Activated CD4-positive, alpha-beta memory T cell treated with anti-CD3 and anti-CD28 coated beads, Interleukin-2, amount 10 ng/mL, durations not matched to agents 7 days and 5 days (primary cell): ENCODE measurements at regions not wholly inside any gene's neighbourhood (a gene's known extent, or its start where the extent isn't known, plus 50 kb on each side); places are given as distances from the start of the nearest gene placed in this dataset.

Source experiments
- CTCF ChIA-PET: fragments of 350-600 bp; sonication (Branson Sonifier 250); formaldehyde crosslinking; loops from one replicate; lab custom pipeline; 2021; ENCODE audit warnings: antibody characterized with exemption, inconsistent platforms; lab: Charles Lee
- POLR2A ChIA-PET: fragments of 350-600 bp; sonication (Branson Sonifier 250); formaldehyde crosslinking; loops from one replicate; lab custom pipeline; 2021; ENCODE audit warnings: antibody characterized with exemption; lab: Charles Lee
- DNase-seq: peaks from one replicate; pipeline ENCODE4 v3.0.0-alpha.2; 2020
- H3K27ac Mint-ChIP-seq: one replicate; pipeline ENCODE4 v1.8.0; 2021; ENCODE audit warnings: mild to moderate bottlenecking, mixed read lengths
- H3K27me3 Mint-ChIP-seq: one replicate; pipeline ENCODE4 v1.8.0; 2021; ENCODE audit warnings: mixed read lengths
- H3K36me3 Mint-ChIP-seq: one replicate; pipeline ENCODE4 v1.8.0; 2021; ENCODE audit warnings: low read depth, mixed read lengths
- H3K4me1 Mint-ChIP-seq: one replicate; pipeline ENCODE4 v1.8.0; 2021; ENCODE audit warnings: mixed read lengths
- H3K4me3 Mint-ChIP-seq: one replicate; pipeline ENCODE4 v1.8.0; 2021; ENCODE audit warnings: mild to moderate bottlenecking, mixed read lengths
- H3K9me3 Mint-ChIP-seq: one replicate; pipeline ENCODE4 v1.8.0; 2021; ENCODE audit warnings: mixed read lengths

DNA sequence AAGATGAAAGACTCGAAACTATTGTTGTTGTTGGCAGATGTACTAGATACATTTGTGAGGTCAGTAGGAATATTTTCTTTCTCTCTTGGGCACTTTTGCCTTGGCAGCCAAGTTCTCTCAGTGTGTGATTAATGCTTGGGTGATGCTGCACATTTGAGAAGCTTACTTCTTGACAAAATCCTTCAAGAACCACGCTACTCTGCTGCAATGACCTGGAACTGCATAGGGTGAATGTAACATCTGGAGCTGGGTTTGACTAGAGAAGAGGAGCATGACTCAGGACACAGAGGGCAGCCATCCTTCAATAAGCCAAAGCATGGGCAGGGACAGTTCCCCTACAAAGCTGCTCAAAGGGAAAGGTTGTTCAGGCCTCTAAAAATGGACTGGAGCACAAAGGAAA, 75.5 kb upstream of the PUM3 start:
- no peaks in the 10 kb centered on the region for H3K27me3 Mint-ChIP-seq

DNA sequence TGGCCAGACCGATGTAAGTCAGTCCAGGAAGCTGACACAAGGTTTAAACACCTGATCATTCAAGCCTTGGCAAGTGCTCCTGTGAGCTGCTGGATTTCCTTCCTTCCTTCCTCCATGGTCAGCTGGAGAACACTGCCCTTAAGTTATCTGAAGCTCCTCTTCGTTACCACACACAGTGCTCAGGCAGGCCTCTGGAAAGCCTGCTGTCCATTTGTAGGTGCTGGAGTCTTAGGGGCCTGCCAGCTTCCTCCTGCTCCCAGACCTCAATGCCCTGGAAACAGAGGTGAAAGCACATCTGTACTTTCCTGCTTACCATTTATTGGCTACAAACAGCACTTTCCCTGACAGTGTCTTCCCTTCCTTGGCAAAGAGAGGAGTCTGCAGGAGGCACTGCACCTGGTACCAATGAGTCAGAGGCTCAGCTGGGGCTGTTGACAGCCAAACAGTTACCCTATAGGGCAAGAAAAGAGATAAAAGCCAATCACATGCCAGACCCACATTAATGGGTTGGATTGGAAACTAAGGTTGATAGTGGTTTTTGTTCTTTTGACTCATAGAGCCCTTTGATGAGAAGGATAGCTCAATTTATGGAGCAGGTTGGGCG, 72.6 kb upstream of the PUM3 start:
- Mint-ChIP-seq H3K4me1 (no peaks in the 10 kb centered on the region), H3K4me3 (no peak overlapping the region), H3K27ac (no peak overlapping the region), H3K27me3 (no peaks in the 10 kb centered on the region), H3K9me3 (no peaks in the 10 kb centered on the region), H3K36me3 (no peaks in the 10 kb centered on the region)
- CTCF ChIA-PET, result interaction anchor here (0.5 kb wide), 1 partner anchor 553 kb away, joined by 3 read pairs; no protein-coding TSS in a partner anchor
- no peak for DNase-seq
- POLR2A ChIA-PET, result no interaction called here

More for the DNA sequence above, 75.5 kb upstream of the PUM3 start:
- ChIA-PET CTCF (no interaction called here), POLR2A (no interaction called here)
- Mint-ChIP-seq H3K36me3 (no peaks in the 10 kb centered on the region), H3K4me1 (no peaks in the 10 kb centered on the region), H3K27ac (no peak overlapping the region), H3K9me3 (no peaks in the 10 kb centered on the region), H3K4me3 (no peak overlapping the region)
- DNase-seq, result no peak

DNA sequence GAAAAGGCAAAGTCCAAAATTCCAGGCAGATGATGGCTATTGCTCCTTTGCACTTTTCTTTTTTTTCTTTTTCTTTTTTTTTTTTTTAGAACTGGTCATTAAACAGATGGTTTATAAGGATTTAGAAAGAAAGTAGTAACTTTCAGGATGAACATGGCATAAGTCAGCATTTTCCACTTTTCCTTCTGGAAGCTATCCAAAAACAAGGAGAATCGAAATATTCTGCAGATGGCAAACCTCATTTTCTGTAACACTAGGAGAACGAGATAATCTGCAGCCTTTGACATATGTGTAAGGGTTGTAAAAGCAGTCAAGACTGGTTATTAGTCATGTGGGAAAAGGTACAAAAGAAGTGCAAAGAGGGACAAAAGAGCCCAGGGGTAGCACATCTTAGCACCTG, 69.1 kb upstream of the PUM3 start:
- H3K4me3 Mint-ChIP-seq, result no peak overlapping the region
- H3K36me3 Mint-ChIP-seq, result no peaks in the 10 kb centered on the region
- H3K27ac Mint-ChIP-seq, result no peak overlapping the region
- POLR2A ChIA-PET, result no interaction called here
- no peaks in the 10 kb centered on the region for H3K9me3 Mint-ChIP-seq
- no peaks in the 10 kb centered on the region for H3K4me1 Mint-ChIP-seq
- CTCF ChIA-PET, result no interaction called here
- no peaks in the 10 kb centered on the region for H3K27me3 Mint-ChIP-seq
- DNase-seq, result no peak

DNA sequence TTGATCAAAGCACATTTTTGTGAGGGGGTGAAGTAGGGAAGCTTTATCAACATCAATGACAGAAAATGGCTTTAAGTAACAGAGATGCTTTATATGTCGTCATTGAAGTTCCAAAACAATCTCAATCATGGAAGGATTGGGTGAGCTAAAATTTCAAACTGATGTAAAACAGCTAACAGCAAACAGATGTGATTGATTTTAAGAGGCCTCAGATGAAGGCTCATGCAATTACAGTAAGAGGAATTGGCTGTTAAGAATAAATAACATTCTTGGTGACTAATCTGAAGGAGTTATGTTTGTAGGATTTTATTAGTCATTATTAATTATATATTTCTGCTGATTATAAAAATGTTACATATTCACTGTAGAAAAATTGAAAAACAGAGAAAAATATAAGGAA, 63.5 kb upstream of the PUM3 start:
- no peak for DNase-seq
- H3K36me3 Mint-ChIP-seq, result no peaks in the 10 kb centered on the region
- H3K9me3 Mint-ChIP-seq, result no peaks in the 10 kb centered on the region
- POLR2A ChIA-PET, result no interaction called here
- CTCF ChIA-PET, result interaction anchor here (0.8 to 1.5 kb wide), 2 partner anchors 8 to 50 kb away, joined by 3 read pairs; no protein-coding TSS in a partner anchor
- H3K27ac Mint-ChIP-seq, result no peak overlapping the region
- H3K4me3 Mint-ChIP-seq, result no peak overlapping the region
- H3K27me3 Mint-ChIP-seq, result peaks cover 3% of the 10 kb centered on the region
- H3K4me1 Mint-ChIP-seq, result no peaks in the 10 kb centered on the region

DNA sequence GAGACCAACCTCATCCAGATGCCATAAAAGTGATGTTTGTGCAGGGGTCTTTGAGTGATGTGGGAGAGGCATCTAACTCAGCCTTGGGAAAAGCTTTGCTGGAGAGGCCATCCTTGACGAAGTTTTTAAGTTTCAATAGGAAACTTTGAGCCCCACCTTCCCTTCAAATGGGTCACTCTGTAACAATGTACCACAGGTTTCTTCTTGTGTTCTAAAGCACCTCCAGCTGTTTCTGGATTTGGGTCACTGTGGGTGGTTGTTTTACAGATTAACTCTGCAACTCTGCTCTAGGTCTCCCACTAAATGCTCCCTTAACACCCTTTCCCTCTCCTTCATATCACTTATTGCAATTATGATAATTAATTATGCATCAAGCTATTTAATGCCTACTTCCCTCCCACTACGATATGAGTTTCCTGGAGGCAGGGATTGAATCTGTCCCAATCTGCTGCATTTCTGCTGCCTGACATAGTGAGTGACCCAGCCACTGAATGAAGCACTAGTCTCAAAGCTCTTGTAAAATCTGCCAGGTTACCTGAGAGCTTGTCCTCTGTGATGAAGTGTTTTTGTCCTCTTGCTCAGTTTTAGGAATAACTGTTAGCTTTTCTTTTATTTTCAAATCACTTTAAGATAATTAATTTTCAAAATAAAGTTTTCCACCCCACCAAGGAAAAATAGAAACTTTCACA, 60.5 kb upstream of the PUM3 start:
- POLR2A ChIA-PET, result no interaction called here

More for the DNA sequence above, 60.5 kb upstream of the PUM3 start:
- H3K9me3 Mint-ChIP-seq, result no peaks in the 10 kb centered on the region
- no peak overlapping the region for H3K4me3 Mint-ChIP-seq
- CTCF ChIA-PET, result no interaction called here
- H3K36me3 Mint-ChIP-seq, result no peaks in the 10 kb centered on the region
- H3K27ac Mint-ChIP-seq, result no peak overlapping the region
- DNase-seq, result no peak
- H3K4me1 Mint-ChIP-seq, result no peaks in the 10 kb centered on the region
- peaks cover 5% of the 10 kb centered on the region for H3K27me3 Mint-ChIP-seq
